HG02884 (cell line): ENCODE measurements at regions not wholly inside any gene's neighbourhood (a gene's known extent, or its start where the extent isn't known, plus 50 kb on each side); places are given as distances from the start of the nearest gene placed in this dataset.
"Not testable (repeated sequence)": the region's sequence is repeated elsewhere in the genome, so short reads cannot be mapped to it uniquely, and the experiment has no call there.

Experiments
- ATAC-seq: cut with Tn5 transposase; IDR thresholded peaks from one replicate; pipeline ENCODE4 v1.9.1; 2021; ENCODE audit warnings: mild to moderate bottlenecking, moderate library complexity; ENCODE audit not compliant: unreplicated experiment

DNA sequence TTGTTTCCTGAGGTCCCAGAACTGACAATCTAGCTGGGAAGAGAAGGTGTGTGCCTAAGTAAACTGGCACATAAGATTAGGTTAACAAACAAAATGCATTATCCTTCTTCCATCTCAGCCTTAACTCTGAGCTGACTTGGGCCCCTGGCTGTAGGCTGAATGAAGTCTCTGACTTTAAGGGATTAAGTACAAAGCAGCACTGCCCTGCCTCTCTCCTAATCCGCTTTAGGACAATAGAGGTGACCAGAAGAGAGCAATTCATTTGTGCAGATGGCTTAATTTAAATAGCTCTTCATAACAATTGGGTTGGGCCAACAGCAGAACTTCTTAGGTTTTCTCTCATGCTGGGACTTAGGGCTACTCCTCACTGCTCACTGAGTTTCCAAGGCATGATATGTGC is 181.6 kb upstream of the SOX14 start:
- ATAC-seq: no peak

DNA sequence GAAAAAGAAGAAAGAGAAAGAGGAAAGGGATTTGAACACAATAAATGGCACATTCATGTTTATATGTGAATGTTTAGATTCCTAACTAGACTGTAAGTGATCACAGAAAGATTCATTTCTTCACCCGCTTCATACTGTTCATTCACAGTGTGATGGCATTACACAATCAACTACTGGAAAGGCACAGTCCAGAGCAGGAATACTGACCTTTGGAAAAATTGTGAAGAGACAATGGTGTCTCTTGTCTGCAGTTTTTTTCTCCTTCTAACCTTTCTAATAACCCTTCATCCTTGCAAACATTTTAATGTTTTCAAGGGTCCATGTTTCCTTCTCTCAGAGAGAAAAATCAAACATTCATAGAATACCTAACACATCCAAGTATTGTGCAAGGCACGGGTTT is 180.9 kb upstream of the SOX14 start:
- ATAC-seq: no peak

DNA sequence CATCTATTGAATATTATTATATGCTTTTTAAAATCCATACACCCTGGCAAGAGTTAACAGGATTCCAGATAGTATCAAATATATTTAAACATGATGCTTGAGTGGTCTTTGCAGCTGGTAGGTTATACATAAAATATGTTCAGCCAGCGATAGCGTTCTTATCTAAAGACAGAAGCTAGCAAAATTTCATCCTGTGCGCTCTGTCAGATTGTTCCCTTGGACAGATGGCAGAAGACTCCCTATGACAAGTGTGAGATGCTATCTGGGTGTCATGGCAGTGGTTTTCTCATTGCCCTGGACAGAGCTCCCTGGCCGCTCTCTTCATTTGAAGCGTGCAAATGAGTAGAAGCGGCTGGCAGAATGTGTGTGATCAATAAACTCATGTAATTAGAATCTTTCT is 175.2 kb upstream of the SOX14 start:
- no peak for ATAC-seq

DNA sequence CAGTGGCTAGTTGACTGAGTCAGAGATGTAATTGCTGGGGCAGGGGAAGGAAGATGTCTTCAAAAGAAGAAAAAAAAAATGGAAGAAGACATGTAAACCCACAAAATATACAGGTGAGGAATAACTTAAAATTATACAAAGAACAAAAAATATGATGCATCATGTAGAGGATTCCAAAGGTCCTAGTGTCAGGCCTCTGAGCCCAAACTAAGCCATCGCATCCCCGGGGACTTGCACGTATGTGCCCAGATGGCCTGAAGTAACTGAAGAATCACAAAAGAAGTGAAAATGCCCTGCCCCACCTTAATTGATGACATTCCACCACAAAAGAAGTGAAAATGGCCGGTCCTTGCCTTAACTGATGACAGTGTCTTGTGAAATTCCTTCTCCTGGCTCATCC is 168.7 kb upstream of the SOX14 start:
- not testable (repeated sequence) for ATAC-seq

DNA sequence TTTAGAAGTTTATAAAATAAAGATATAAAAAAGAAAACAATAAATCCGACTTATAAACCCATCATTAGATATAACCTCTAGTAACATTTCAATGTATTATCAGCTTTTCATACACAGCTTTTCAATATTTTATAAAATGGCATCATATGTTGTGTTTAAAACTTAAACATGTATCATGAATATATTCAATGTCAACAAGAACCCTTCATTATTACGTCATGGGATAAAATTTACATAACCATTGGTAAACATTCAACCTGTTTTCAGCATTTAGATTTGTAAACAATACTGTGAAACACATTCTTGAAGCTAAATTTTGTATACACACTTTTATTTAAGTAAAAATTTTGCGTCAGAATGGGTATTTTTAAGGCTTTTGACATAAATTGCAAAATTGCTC is 153.4 kb upstream of the SOX14 start:
- no peak for ATAC-seq

- no peak for ATAC-seq
These were observed 151.8 kb upstream of the SOX14 start for GRCh38 chr3:137612291-137612690.

- ATAC-seq: no peak
These were observed 148.3 kb upstream of the SOX14 start for GRCh38 chr3:137615659-137616418.

DNA sequence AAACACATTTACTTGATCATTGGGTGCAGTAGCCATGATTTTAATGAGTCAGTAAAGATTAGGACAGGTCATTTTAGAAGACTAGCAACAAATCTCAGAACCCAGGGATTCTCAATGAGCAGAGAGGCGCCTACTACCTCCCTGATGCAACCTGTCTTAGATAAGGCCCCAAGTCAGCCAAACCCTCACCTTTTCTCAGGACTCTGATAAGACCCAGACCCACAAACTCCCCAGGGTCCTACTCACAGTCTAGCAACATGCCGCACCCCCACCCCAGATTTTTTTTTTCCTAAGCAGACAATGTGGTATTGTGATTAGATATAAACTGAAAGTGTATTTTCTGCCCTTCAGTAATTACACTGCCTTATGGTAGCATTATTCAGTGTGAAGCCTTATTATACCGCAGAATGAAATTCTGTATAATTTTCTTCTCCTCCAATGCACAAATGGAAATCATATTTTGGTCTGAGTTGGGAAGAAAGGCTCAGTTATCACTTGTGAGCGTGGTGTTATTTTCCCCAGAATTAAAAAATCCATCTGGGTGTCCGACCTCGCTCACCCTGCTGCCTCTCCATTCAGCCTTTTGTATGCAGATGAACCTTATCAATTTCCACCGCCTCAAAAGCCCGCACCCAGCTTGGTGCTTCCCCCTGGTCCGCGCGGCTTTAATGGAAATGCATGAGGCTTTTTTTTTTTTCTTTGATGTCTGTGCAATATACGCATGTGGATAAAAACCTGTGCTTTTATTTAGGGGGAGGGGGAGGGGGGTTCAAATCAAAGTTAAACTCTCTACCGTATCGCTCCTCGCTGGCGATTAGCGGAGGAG is 122.0 kb upstream of the SOX14 start:
- no peak for ATAC-seq

- ATAC-seq: no peak
These were observed 121.3 kb upstream of the SOX14 start for GRCh38 chr3:137642831-137643230.

- ATAC-seq: no peak
These were observed 116.9 kb upstream of the SOX14 start for GRCh38 chr3:137647179-137647578.

DNA sequence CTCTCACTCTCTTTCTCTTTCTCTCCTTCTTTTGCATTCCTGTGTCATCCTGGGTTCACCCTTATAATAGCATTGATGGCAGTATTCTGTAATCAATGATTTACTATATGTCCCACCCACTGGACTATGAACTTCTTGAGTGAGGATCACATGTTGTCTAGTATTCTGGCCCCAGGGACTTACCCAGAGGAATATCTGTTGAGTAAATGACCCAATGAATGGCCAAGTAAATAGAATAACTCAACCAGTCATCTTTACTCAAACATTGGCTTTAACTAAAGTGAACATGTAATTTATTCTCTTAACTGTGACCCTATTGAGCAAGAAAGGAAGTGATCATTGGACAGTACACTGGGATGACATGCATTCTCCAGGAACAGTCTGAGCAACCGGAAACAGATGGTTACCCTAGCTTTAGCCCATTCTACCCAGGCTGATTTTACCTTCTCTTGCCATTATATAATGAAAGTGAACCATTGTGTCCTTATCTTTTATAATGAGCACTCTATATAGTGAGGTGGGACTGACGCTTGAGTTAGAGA is 94.5 kb upstream of the SOX14 start:
- no peak for ATAC-seq

- ATAC-seq: no peak
These were observed 76.8 kb upstream of the SOX14 start for GRCh38 chr3:137687181-137687879.

- ATAC-seq: peak; percentile 60
These were observed 71.2 kb upstream of the SOX14 start for GRCh38 chr3:137692803-137693431.

DNA sequence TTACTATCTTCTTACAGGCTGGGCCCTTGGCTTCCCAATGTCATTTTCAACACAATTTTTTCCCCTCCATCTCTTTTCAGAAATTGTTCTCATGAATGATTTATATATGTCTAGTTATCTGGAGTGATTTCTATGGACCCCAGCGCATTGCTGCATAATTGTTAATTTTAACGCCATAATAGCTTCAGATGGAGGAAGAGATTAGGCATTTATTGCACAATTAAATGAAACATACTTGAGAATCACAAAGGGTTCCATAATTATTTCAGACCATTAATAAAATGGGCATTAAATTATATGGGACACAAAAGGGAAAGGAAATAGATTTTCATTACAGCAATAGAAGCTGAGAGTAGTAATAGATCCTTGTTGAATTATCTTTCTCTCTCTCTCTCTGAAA is 70.3 kb upstream of the SOX14 start:
- no peak for ATAC-seq

DNA sequence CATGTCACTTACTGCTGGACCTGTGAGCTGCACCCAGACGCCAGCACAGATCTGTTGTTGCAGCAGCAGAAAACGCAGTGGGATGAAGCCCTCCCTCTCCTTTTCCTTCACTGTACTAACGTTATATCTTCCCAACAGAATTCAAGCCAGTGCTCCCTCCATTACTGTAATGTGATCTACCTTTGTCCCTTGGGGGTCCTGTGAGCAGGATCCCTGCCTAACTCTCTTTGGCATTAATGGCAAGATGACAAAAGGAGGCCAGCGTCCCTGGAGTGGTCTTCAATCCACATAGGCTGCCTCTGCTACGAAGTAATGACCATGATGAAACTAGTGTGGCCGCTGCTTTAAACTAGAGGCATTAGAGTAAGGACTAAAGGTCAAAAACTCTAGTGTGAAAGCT is 69.3 kb upstream of the SOX14 start:
- no peak for ATAC-seq

DNA sequence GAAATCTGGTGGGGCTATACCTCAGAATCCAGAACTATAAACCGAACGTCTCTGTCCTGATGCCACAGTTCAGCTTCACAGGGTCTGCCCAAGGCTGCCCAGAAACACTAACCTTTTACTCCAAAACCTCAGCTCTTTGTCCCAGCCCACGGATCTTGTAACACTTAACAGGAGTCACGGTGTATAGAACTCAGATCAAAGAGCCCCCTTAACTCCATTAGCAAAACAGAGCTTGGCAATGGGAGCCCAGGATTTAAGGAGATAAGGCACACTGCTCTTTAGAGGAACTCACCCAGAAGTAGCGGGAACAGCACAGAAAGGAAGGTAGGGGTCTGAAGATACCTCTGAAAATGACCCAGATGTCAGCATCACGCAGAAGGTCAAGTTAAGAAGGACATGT is 68.8 kb upstream of the SOX14 start:
- ATAC-seq: no peak

DNA sequence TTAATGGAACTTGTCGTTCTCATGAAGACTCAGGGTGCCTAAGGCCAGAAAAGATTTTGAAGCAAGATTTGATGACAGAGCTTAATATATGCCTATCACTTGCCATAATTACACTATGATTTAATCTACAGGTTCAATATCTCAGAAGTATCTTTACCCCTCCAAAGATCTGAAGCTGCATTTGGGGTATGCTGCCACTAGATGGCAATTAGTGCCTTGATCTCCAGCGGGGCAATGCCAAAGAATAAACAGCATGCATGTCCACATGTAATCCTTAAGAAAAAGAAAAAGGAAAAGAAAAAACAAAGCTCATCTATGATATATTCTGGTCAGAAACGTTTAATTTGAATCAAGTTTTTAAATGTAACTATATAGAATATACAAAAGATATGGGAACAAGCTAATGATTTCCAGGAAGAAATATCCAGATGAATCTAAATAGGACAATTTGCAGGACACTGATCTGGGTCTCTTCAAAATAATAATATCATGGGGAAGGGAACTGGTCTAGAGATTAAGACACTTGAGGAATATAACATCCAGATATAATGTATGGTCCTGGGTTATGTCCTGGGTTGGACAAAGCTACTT is 55.0 kb upstream of the SOX14 start:
- no peak for ATAC-seq

DNA sequence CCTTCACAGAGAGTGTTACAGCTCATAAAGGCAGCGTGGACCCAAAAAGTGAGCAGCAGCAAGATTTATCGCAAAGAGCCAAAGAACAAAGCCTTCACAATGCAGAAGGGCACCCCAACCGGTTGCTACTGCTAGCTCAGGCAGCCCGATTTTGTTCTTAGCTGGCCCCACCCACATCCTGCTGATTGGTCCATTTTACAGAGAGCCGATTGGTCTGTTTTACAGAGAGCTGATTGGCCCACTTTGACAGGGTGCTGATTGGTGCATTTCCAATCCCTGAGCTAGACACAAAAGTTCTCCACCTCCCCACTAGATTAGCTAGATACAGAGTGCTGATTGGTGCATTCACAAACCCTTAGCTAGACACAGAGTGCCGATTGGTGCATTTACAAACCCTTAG is 50.1 kb upstream of the SOX14 start:
- not testable (repeated sequence) for ATAC-seq
